ENCODE measurements at regions not wholly inside any gene's neighbourhood (a gene's known extent, or its start where the extent isn't known, plus 50 kb on each side); places are given as distances from the start of the nearest gene placed in this dataset.

- Histone ChIP-seq H3K27me3 (replicated peaks in 1 of 2; ENCODE audit: control insufficient read depth in 2 of 2, insufficient read depth in 2 of 2, low read length in 1 of 2) (no peaks in the 10 kb centered on the region), H3K9ac (ENCODE audit: control insufficient read depth, insufficient read depth, low read length) (no peak overlapping the region), H3K36me3 (ENCODE audit: control insufficient read depth in 2 of 2, insufficient read depth in 2 of 2, low read length in 1 of 2) (no peaks in the 10 kb centered on the region), H4K20me1 (ENCODE audit: control insufficient read depth, insufficient read depth) (no peaks in the 10 kb centered on the region), H2AFZ (ENCODE audit: control insufficient read depth, low read depth, low read length) (no peak overlapping the region), H3K4me2 (ENCODE audit: control insufficient read depth, insufficient read depth) (no peak overlapping the region), H3K27ac (ENCODE audit: control insufficient read depth, insufficient read depth) (no peak overlapping the region), H3K9me3 (replicated peaks; ENCODE audit: control insufficient read depth, insufficient read depth, low read length) (no peaks in the 10 kb centered on the region), H3K79me2 (ENCODE audit: control insufficient read depth, insufficient read depth, low read length) (no peaks in the 10 kb centered on the region), H3K4me3 (no peak overlapping the region), H3K4me1 (ENCODE audit: control insufficient read depth, insufficient read depth, low read length) (no peaks in the 10 kb centered on the region)
- TF ChIP-seq EP300 (IDR thresholded peaks at IDR 0.05; ENCODE audit: borderline replicate concordance in 1 of 2, control insufficient read depth in 1 of 2, low read depth in 2 of 2, low read length in 2 of 2) (no peak), NFXL1 (IDR thresholded peaks at IDR 0.05; ENCODE audit: borderline replicate concordance) (no peak), USF1 (IDR thresholded peaks at IDR 0.05; ENCODE audit: borderline replicate concordance, extremely low read length, insufficient read depth, low read depth, low read length) (no peak), HDGF (IDR thresholded peaks at IDR 0.05) (no peak), BRCA1 (IDR thresholded peaks at IDR 0.05; ENCODE audit: low read depth, low read length) (no peak), ATF2 (IDR thresholded peaks at IDR 0.05; ENCODE audit: low read length) (no peak), PAX5 (IDR thresholded peaks at IDR 0.05; ENCODE audit: borderline replicate concordance, low read depth, low read length) (no peak), MLLT1 (IDR thresholded peaks at IDR 0.05) (no peak)
- 82% methylated on average over 6 of the region's 6 CpGs for WGBS (ENCODE audit: insufficient coverage, insufficient replicate concordance, low lambda C conversion rate, missing lambda C conversion rate)
- no peak for FAIRE-seq
- intact Hi-C loops (cut with micrococcal nuclease; ENCODE audit: unreplicated experiment) (no loop called here), in situ Hi-C loops (cut with MboI) (no loop called here)
- SMC1A ChIA-PET (ENCODE audit: uncharacterized antibody, unreplicated experiment): interaction anchor here (1.3 kb wide), 1 partner anchor 10 kb away, joined by 4 read pairs; no protein-coding TSS in a partner anchor
- CTCF ChIA-PET: no interaction called here
- no peak for DNase-seq (ENCODE audit: low read depth, low spot score)
- RAD21 ChIA-PET (ENCODE audit: unreplicated experiment): no interaction called here
- ATAC-seq: no peak
- no TSS peak for BruUV-seq (replicated peaks)
- POLR2A ChIA-PET: no interaction called here
These were observed 109.6 kb upstream of the CPM start for GRCh38 chr12:69042557-69042956.
